SK-N-SH (cell line): ENCODE measurements at regions not wholly inside any gene's neighbourhood (a gene's known extent, or its start where the extent isn't known, plus 50 kb on each side); places are given as distances from the start of the nearest gene placed in this dataset.

Source experiments
- CTCF ChIA-PET: fragments of 300-600, 350-600 bp; formaldehyde crosslinking; extraction: SDS; loops from one replicate; lab custom pipeline; 2021; lab: Yijun Ruan, JAX
- POLR2A ChIA-PET: fragments of 350-600 bp; sonication (Branson Sonifier 250); formaldehyde crosslinking; extraction: SDS; loops from one replicate; lab custom pipeline; 2020; ENCODE audit warnings: antibody characterized with exemption, inconsistent platforms; lab: Yijun Ruan, JAX
- DNase-seq: peaks from one replicate; pipeline ENCODE4 v3.0.0; 2012
- H2AFZ ChIP-seq: fragments of 200-600 bp; sonication (generic); 2 replicates; pipeline ENCODE4 v1.8.1; 2016; ENCODE audit warnings: antibody characterized with exemption, mild to moderate bottlenecking, low read depth
- H3F3A ChIP-seq: fragments of 200-600 bp; sonication (generic); replicated peaks from 2 replicates; pipeline ENCODE3; 2016; ENCODE audit warnings: antibody characterized with exemption, mild to moderate bottlenecking; ENCODE audit not compliant: insufficient read depth
- H3K27ac ChIP-seq, 2 experiments: fragments of 200-500 bp in 1 of 2; fragments of 200-600 bp in 1 of 2; sonication (Bioruptor generic) in 1 of 2; sonication (generic), shearing (Covaris generic) in 1 of 2; 2 replicates each; pipeline versions ENCODE4 v1.5.1 to v1.6.1; 2014 to 2016; ENCODE audit warnings: low read depth in 2 of 2, inconsistent platforms in 1 of 2, low read length in 1 of 2, mild to moderate bottlenecking in 1 of 2, mixed read lengths in 1 of 2
- H3K27me3 ChIP-seq: fragments of 200-600 bp; sonication (generic), shearing (Covaris generic); 2 replicates; pipeline ENCODE4 v1.6.1; 2016; ENCODE audit warnings: mixed run types; ENCODE audit not compliant: insufficient read depth
- H3K36me3 ChIP-seq, 2 experiments: fragments of 200-500 bp in 1 of 2; fragments of 200-600 bp in 1 of 2; sonication (Bioruptor generic) in 1 of 2; sonication (generic) in 1 of 2; replicated peaks in 1 of 2; 2 replicates each; pipeline versions ENCODE3 to v1.5.1; 2014 to 2016; ENCODE audit warnings: low read length in 1 of 2, mild to moderate bottlenecking in 1 of 2; ENCODE audit not compliant: insufficient read depth in 2 of 2, control insufficient read depth in 1 of 2
- H3K4me1 ChIP-seq, 2 experiments: fragments of 200-500 bp in 1 of 2; fragments of 200-600 bp in 1 of 2; sonication (Bioruptor generic) in 1 of 2; sonication (generic), shearing (Covaris generic) in 1 of 2; 2 replicates each; pipeline versions ENCODE4 v1.5.1 to v1.6.1; 2014 to 2016; ENCODE audit warnings: low read depth in 1 of 2, low read length in 1 of 2, mixed run types in 1 of 2; ENCODE audit not compliant: insufficient read depth in 2 of 2, control insufficient read depth in 1 of 2
- H3K4me2 ChIP-seq: fragments of 200-600 bp; sonication (generic), shearing (Covaris generic); 2 replicates; pipeline ENCODE4 v1.6.1; 2017; ENCODE audit warnings: mixed run types
- H3K4me3 ChIP-seq, 2 experiments: fragments of 200-500 bp in 1 of 2; fragments of 200-600 bp in 1 of 2; sonication (Bioruptor generic) in 1 of 2; sonication (generic), shearing (Covaris generic) in 1 of 2; 2 replicates each; pipeline versions ENCODE4 v1.5.1 to v1.8.1; 2014 to 2016; ENCODE audit warnings: low read depth in 2 of 2, inconsistent platforms in 1 of 2, low read length in 1 of 2, mild to moderate bottlenecking in 1 of 2, mixed read lengths in 1 of 2, moderate library complexity in 1 of 2
- H3K79me2 ChIP-seq: fragments of 200-600 bp; sonication (generic); 2 replicates; pipeline ENCODE4 v1.8.1; 2017; ENCODE audit warnings: mild to moderate bottlenecking; ENCODE audit not compliant: insufficient read depth
- H3K9ac ChIP-seq: fragments of 200-600 bp; sonication (generic); 2 replicates; pipeline ENCODE4 v1.6.1; 2017; ENCODE audit warnings: mixed run types
- H3K9me2 ChIP-seq: fragments of 200-600 bp; sonication (generic); 2 replicates; pipeline ENCODE4 v1.6.1; 2017; ENCODE audit warnings: mixed run types
- H3K9me3 ChIP-seq: fragments of 200-600 bp; sonication (generic); 2 replicates; pipeline ENCODE4 v1.6.1; 2017; ENCODE audit warnings: mixed run types, mild to moderate bottlenecking, moderate library complexity
- H4K20me1 ChIP-seq: fragments of 200-600 bp; sonication (generic); 2 replicates; pipeline ENCODE4 v1.6.1; 2017; ENCODE audit warnings: mild to moderate bottlenecking, mixed run types; ENCODE audit not compliant: insufficient read depth
- EP300 ChIP-seq, 2 experiments: IDR thresholded peaks; 2 replicates each; pipeline versions ENCODE4 v1.4.0 to v1.6.1; 2012; ENCODE audit warnings: borderline replicate concordance in 1 of 2, low read depth in 1 of 2, low read length in 1 of 2
- FOXM1 ChIP-seq: IDR thresholded peaks from 2 replicates; pipeline ENCODE4 v1.4.0; 2012; ENCODE audit warnings: low read depth, mild to moderate bottlenecking
- GATA2 ChIP-seq: sonication (generic); formaldehyde crosslinking; IDR thresholded peaks from 2 replicates; pipeline ENCODE4 v1.5.0; 2020; ENCODE audit warnings: mild to moderate bottlenecking, missing genetic modification reagents
- MEF2A ChIP-seq: IDR thresholded peaks from 2 replicates; pipeline ENCODE4 v1.4.0; 2012; ENCODE audit warnings: low read depth, borderline replicate concordance
- MXI1 ChIP-seq: IDR thresholded peaks from 2 replicates; pipeline ENCODE4 v1.6.1; 2012; ENCODE audit warnings: mild to moderate bottlenecking, low read depth, low read length, improper control_type of control experiment
- RAD21 ChIP-seq: IDR thresholded peaks from 2 replicates; pipeline ENCODE4 v1.6.1; 2012; ENCODE audit warnings: mild to moderate bottlenecking, low read length
- RCOR1 ChIP-seq: fragments of 150-350 bp; IDR thresholded peaks from 2 replicates; pipeline ENCODE4 v1.6.1; 2017; ENCODE audit warnings: antibody characterized with exemption, low read length
- SMC3 ChIP-seq: IDR thresholded peaks from 2 replicates; pipeline ENCODE4 v1.6.1; 2012; ENCODE audit warnings: low read depth, low read length, improper control_type of control experiment
- TAF1 ChIP-seq: IDR thresholded peaks from 2 replicates; pipeline ENCODE4 v1.6.1; 2012; ENCODE audit warnings: low read depth, mild to moderate bottlenecking, low read length, moderate library complexity, borderline replicate concordance
- TCF12 ChIP-seq: IDR thresholded peaks from 2 replicates; pipeline ENCODE4 v1.4.0; 2012
- YY1 ChIP-seq: IDR thresholded peaks from 2 replicates; pipeline ENCODE4 v1.4.0; 2012; ENCODE audit warnings: low read depth, mild to moderate bottlenecking
- WGBS: methylation state at CpG from one replicate; pipeline ENCODE4 v1.1.6; 2017; ENCODE audit warnings: low lambda C conversion rate; 5-methylcytosine and 5-hydroxymethylcytosine counted together
- TF ChIP-seq, protein P1 (sequence below): IDR thresholded peaks from 2 replicates; pipeline ENCODE4 v1.6.1; 2012; ENCODE audit warnings: mild to moderate bottlenecking, low read depth, low read length, moderate library complexity
- TF ChIP-seq, protein P2 (sequence below): IDR thresholded peaks from 2 replicates; pipeline ENCODE4 v1.4.0; 2012; ENCODE audit warnings: low read depth, borderline replicate concordance
- TF ChIP-seq, protein P3 (sequence below): IDR thresholded peaks from 2 replicates; pipeline ENCODE4 v1.4.0; 2012; ENCODE audit warnings: low read depth, borderline replicate concordance
- TF ChIP-seq, protein P4 (sequence below): fragments of 200-600 bp; sonication (generic); IDR thresholded peaks from 2 replicates; pipeline ENCODE4 v1.6.1; 2017; ENCODE audit warnings: antibody characterized with exemption, mild to moderate bottlenecking, moderate library complexity
- TF ChIP-seq, protein P5 (sequence below): fragments of 150-350 bp; IDR thresholded peaks from 2 replicates; pipeline ENCODE4 v1.6.1; 2017; ENCODE audit warnings: antibody characterized with exemption, low read length, low read depth, borderline replicate concordance
- TF ChIP-seq, protein P6 (sequence below): IDR thresholded peaks from 2 replicates; pipeline ENCODE4 v1.4.0; 2012; ENCODE audit warnings: low read depth
- TF ChIP-seq, protein P7 (sequence below): IDR thresholded peaks from 2 replicates; pipeline ENCODE4; 2012

DNA sequence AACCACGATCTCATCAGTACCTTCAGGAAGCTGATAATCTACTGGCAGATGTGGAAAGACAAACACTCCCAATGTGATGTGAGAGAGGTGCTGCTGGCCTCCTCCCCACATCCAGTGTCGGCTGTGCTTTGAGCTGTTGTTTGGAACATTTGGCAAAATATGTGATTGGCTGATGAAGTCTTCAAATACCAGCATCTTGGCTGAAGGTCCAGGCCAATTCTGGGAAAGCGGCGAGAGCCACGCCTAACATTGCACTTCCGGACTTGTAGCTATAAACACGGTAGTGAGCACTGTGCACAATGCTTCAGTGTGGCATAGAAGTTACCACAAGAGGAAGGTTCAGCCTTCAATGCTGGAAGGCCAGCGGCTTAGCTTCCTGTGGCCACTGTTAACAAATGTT lies 198.8 kb downstream of the DCDC2C start:
- H3K9me3 ChIP-seq, result no peaks in the 10 kb centered on the region; the same call in 1 of the 2 replicates
- CTCF ChIA-PET, result no interaction called here
- H3K9me2 ChIP-seq, result no peaks in the 10 kb centered on the region
- POLR2A ChIA-PET, result no interaction called here
- no peaks in the 10 kb centered on the region for H3K79me2 ChIP-seq
- H3K4me3 ChIP-seq, result no peak overlapping the region
- 55% methylated on average over 8 of the region's 8 CpGs for WGBS
- no peaks in the 10 kb centered on the region for H4K20me1 ChIP-seq
- no peak overlapping the region for H3K9ac ChIP-seq
- DNase-seq, result no peak
- no peaks in the 10 kb centered on the region for H3K27me3 ChIP-seq
- H2AFZ ChIP-seq, result no peak overlapping the region
- no peaks in the 10 kb centered on the region for H3F3A ChIP-seq
- H3K36me3 ChIP-seq, result no peaks in the 10 kb centered on the region
- TF ChIP-seq, protein P1, sequence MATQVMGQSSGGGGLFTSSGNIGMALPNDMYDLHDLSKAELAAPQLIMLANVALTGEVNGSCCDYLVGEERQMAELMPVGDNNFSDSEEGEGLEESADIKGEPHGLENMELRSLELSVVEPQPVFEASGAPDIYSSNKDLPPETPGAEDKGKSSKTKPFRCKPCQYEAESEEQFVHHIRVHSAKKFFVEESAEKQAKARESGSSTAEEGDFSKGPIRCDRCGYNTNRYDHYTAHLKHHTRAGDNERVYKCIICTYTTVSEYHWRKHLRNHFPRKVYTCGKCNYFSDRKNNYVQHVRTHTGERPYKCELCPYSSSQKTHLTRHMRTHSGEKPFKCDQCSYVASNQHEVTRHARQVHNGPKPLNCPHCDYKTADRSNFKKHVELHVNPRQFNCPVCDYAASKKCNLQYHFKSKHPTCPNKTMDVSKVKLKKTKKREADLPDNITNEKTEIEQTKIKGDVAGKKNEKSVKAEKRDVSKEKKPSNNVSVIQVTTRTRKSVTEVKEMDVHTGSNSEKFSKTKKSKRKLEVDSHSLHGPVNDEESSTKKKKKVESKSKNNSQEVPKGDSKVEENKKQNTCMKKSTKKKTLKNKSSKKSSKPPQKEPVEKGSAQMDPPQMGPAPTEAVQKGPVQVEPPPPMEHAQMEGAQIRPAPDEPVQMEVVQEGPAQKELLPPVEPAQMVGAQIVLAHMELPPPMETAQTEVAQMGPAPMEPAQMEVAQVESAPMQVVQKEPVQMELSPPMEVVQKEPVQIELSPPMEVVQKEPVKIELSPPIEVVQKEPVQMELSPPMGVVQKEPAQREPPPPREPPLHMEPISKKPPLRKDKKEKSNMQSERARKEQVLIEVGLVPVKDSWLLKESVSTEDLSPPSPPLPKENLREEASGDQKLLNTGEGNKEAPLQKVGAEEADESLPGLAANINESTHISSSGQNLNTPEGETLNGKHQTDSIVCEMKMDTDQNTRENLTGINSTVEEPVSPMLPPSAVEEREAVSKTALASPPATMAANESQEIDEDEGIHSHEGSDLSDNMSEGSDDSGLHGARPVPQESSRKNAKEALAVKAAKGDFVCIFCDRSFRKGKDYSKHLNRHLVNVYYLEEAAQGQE, result no peak
- TF ChIP-seq FOXM1 (no peak), EP300 (IDR thresholded peaks at IDR 0.05; ENCODE audit: borderline replicate concordance in 1 of 2, low read depth in 1 of 2, low read length in 1 of 2) (no peak), MXI1 (no peak)
- TF ChIP-seq, protein P2, sequence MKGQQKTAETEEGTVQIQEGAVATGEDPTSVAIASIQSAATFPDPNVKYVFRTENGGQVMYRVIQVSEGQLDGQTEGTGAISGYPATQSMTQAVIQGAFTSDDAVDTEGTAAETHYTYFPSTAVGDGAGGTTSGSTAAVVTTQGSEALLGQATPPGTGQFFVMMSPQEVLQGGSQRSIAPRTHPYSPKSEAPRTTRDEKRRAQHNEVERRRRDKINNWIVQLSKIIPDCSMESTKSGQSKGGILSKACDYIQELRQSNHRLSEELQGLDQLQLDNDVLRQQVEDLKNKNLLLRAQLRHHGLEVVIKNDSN, result no peak
- TF ChIP-seq, protein P3, sequence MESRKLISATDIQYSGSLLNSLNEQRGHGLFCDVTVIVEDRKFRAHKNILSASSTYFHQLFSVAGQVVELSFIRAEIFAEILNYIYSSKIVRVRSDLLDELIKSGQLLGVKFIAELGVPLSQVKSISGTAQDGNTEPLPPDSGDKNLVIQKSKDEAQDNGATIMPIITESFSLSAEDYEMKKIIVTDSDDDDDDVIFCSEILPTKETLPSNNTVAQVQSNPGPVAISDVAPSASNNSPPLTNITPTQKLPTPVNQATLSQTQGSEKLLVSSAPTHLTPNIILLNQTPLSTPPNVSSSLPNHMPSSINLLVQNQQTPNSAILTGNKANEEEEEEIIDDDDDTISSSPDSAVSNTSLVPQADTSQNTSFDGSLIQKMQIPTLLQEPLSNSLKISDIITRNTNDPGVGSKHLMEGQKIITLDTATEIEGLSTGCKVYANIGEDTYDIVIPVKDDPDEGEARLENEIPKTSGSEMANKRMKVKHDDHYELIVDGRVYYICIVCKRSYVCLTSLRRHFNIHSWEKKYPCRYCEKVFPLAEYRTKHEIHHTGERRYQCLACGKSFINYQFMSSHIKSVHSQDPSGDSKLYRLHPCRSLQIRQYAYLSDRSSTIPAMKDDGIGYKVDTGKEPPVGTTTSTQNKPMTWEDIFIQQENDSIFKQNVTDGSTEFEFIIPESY, result no peak
- H3K27ac ChIP-seq, result no peak overlapping the region
- H3K4me1 ChIP-seq, result no peaks in the 10 kb centered on the region
- no peak overlapping the region for H3K4me2 ChIP-seq

DNA sequence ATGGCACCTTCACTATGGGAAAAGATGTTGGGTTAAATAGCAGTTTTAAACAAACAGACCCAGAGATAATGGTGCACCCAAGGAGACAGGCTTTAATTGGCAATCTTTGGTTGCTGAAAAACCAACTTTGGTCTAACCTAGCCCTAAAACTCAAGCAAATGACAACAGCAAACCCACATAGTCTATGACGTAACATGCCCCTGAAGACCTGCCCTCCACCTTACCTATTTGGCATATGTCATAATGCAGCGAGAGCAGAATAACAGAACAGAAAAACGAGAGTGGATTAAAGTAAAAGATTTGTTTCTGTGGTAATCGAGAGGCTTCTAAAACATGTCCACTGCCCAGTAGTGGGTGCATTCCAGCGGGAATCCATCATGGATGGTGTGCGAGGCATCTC lies 200.7 kb downstream of the DCDC2C start:
- Histone ChIP-seq H3K9me3 (no peaks in the 10 kb centered on the region; the same call in 1 of the 2 replicates), H3K4me1 (no peaks in the 10 kb centered on the region), H3F3A (no peaks in the 10 kb centered on the region), H3K4me3 (no peak overlapping the region), H2AFZ (no peak overlapping the region), H3K79me2 (no peaks in the 10 kb centered on the region), H3K27ac (no peak overlapping the region), H3K9me2 (no peaks in the 10 kb centered on the region), H4K20me1 (no peaks in the 10 kb centered on the region), H3K27me3 (no peaks in the 10 kb centered on the region), H3K4me2 (no peak overlapping the region), H3K36me3 (no peaks in the 10 kb centered on the region), H3K9ac (no peak overlapping the region)
- DNase-seq, result no peak
- 27% methylated on average over 6 of the region's 6 CpGs for WGBS
- ChIA-PET CTCF (interaction anchor here (1.0 kb wide), 1 partner anchor 13 kb away, joined by 3 read pairs; no protein-coding TSS in a partner anchor), POLR2A (no interaction called here)
- TF ChIP-seq TCF12, result no peak
- no peak for TF ChIP-seq FOXM1
- TF ChIP-seq MEF2A, result no peak
- no peak for TF ChIP-seq YY1
- TF ChIP-seq, protein P4, sequence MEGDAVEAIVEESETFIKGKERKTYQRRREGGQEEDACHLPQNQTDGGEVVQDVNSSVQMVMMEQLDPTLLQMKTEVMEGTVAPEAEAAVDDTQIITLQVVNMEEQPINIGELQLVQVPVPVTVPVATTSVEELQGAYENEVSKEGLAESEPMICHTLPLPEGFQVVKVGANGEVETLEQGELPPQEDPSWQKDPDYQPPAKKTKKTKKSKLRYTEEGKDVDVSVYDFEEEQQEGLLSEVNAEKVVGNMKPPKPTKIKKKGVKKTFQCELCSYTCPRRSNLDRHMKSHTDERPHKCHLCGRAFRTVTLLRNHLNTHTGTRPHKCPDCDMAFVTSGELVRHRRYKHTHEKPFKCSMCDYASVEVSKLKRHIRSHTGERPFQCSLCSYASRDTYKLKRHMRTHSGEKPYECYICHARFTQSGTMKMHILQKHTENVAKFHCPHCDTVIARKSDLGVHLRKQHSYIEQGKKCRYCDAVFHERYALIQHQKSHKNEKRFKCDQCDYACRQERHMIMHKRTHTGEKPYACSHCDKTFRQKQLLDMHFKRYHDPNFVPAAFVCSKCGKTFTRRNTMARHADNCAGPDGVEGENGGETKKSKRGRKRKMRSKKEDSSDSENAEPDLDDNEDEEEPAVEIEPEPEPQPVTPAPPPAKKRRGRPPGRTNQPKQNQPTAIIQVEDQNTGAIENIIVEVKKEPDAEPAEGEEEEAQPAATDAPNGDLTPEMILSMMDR, result no peak
- TF ChIP-seq GATA2 (CRISPR knock-in tag), result no peak
- TF ChIP-seq, protein P5, sequence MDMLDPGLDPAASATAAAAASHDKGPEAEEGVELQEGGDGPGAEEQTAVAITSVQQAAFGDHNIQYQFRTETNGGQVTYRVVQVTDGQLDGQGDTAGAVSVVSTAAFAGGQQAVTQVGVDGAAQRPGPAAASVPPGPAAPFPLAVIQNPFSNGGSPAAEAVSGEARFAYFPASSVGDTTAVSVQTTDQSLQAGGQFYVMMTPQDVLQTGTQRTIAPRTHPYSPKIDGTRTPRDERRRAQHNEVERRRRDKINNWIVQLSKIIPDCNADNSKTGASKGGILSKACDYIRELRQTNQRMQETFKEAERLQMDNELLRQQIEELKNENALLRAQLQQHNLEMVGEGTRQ, result no peak
- TF ChIP-seq RCOR1, result no peak
- TF ChIP-seq SMC3, result no peak
- TF ChIP-seq TAF1, result no peak
- TF ChIP-seq, protein P6, sequence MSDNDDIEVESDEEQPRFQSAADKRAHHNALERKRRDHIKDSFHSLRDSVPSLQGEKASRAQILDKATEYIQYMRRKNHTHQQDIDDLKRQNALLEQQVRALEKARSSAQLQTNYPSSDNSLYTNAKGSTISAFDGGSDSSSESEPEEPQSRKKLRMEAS, result no peak
- no peak for TF ChIP-seq RAD21
- TF ChIP-seq, protein P7, sequence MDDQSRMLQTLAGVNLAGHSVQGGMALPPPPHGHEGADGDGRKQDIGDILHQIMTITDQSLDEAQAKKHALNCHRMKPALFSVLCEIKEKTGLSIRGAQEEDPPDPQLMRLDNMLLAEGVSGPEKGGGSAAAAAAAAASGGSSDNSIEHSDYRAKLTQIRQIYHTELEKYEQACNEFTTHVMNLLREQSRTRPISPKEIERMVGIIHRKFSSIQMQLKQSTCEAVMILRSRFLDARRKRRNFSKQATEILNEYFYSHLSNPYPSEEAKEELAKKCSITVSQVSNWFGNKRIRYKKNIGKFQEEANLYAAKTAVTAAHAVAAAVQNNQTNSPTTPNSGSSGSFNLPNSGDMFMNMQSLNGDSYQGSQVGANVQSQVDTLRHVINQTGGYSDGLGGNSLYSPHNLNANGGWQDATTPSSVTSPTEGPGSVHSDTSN, result no peak
